HG02623 (cell line): ENCODE measurements at regions not wholly inside any gene's neighbourhood (a gene's known extent, or its start where the extent isn't known, plus 50 kb on each side); places are given as distances from the start of the nearest gene placed in this dataset.

ENCODE experiments used
- ATAC-seq: cut with Tn5 transposase; IDR thresholded peaks from one replicate; pipeline ENCODE4 v1.9.1; 2021; ENCODE audit warnings: moderate library complexity; ENCODE audit not compliant: unreplicated experiment

GRCh38 chr12:124448241-124448954 is 119.0 kb downstream of the NCOR2 start:
- ATAC-seq, result no peak

- no peak for ATAC-seq
Measured at GRCh38 chr12:124446364-124446763, 121.0 kb downstream of the NCOR2 start.

- ATAC-seq, result no peak
Measured at GRCh38 chr12:124445826-124446225, 121.6 kb downstream of the NCOR2 start.

GRCh38 chr12:124445121-124445718 is 122.2 kb downstream of the NCOR2 start:
- no peak for ATAC-seq

GRCh38 chr12:124443931-124444712 is 123.3 kb downstream of the NCOR2 start:
- ATAC-seq, result no peak

- no peak for ATAC-seq
Measured at GRCh38 chr12:124442772-124443445, 124.5 kb downstream of the NCOR2 start.

- ATAC-seq, result no peak
Measured at GRCh38 chr12:124442281-124442680, 125.1 kb downstream of the NCOR2 start.

- ATAC-seq, result no peak
Measured at GRCh38 chr12:124441443-124442194, 125.8 kb downstream of the NCOR2 start.

GRCh38 chr12:124440841-124441381 is 126.5 kb downstream of the NCOR2 start:
- ATAC-seq, result no peak

GRCh38 chr12:124440031-124440626 is 127.3 kb downstream of the NCOR2 start:
- ATAC-seq, result no peak

- ATAC-seq, result no peak
Measured at GRCh38 chr12:124438437-124439056, 128.9 kb downstream of the NCOR2 start.

- no peak for ATAC-seq
Measured at GRCh38 chr12:124437617-124438436, 129.6 kb downstream of the NCOR2 start.

- no peak for ATAC-seq
Measured at GRCh38 chr12:124437121-124437520, 130.3 kb downstream of the NCOR2 start.

GRCh38 chr12:124436366-124436765 is 131.0 kb downstream of the NCOR2 start:
- ATAC-seq, result no peak

- ATAC-seq, result no peak
Measured at GRCh38 chr12:124435806-124436345, 131.5 kb downstream of the NCOR2 start.

GRCh38 chr12:124434951-124435805 is 132.2 kb downstream of the NCOR2 start:
- ATAC-seq, result no peak

GRCh38 chr12:124434354-124434753 is 133.1 kb downstream of the NCOR2 start:
- no peak for ATAC-seq
